ENCODE measurements at regions not wholly inside any gene's neighbourhood (a gene's known extent, or its start where the extent isn't known, plus 50 kb on each side); places are given as distances from the start of the nearest gene placed in this dataset.

- TF ChIP-seq CTCF (IDR thresholded peaks at IDR 0.05) (peak; percentile 72), POLR2AphosphoS5 (IDR thresholded peaks at IDR 0.05; ENCODE audit: low read depth, low read length) (no peak), REST (IDR thresholded peaks at IDR 0.05; ENCODE audit: insufficient read depth in 1 of 2, low read depth in 2 of 2, low read length in 1 of 2) (no peak), TCF7L2 (IDR thresholded peaks at IDR 0.05; ENCODE audit: low read depth, low read length) (no peak)
Observed at GRCh38 chr4:42282081-42282901, 115.0 kb upstream of the SHISA3 start.

Data from Panc1 (cell line).